K562 (cell line): ENCODE measurements at regions not wholly inside any gene's neighbourhood (a gene's known extent, or its start where the extent isn't known, plus 50 kb on each side); places are given as distances from the start of the nearest gene placed in this dataset.

ENCODE experiments used
- ATAC-seq: fragments of 200-7000 bp; cut with Tn5 transposase; 3 replicates; pipeline ENCODE4 v1.9.1; 2020; ENCODE audit warnings: moderate library complexity
- BruUV-seq: library from RNA; stranded (reverse); fragments of 400-500 nt; replicated peaks from 2 replicates; lab custom pipeline; 2021; lab: Mats Ljungman, UMichigan
- CTCF ChIA-PET: fragments of 300-600 bp; formaldehyde crosslinking; extraction: SDS; loops from one replicate; lab custom pipeline; 2021; ENCODE audit warnings: low intra/inter-chr PET ratio; lab: Yijun Ruan, JAX
- POLR2A ChIA-PET: fragments of 300-600, 350-650 bp; sonication (Branson Sonifier 250); formaldehyde crosslinking; extraction: SDS; loops from one replicate; lab custom pipeline; 2021; ENCODE audit warnings: antibody characterized with exemption, inconsistent platforms; lab: Yijun Ruan, JAX
- DNase-seq, 4 experiments: peaks; one replicate each; pipeline versions ENCODE4 v3.0.0 to v3.0.0-alpha.2; 2011 to 2018; ENCODE audit warnings: low spot score in 3 of 4, mixed read lengths in 3 of 4; ENCODE audit errors: extremely low read depth in 1 of 4
- FAIRE-seq: peaks from 2 replicates; lab custom pipeline; 2011; peaks lifted over from hg19 to GRCh38; lab: Jason Lieb, UNC
- H2AFZ ChIP-seq: 2 replicates; pipeline ENCODE4 v1.6.0; 2011; ENCODE audit warnings: low read depth, low read length, control low read depth, inconsistent platforms
- H3K27ac ChIP-seq: fragments of 200-600 bp; 3 replicates; pipeline ENCODE4 v1.8.0; 2011; ENCODE audit warnings: low read depth, mild to moderate bottlenecking, control low read depth, inconsistent platforms, low read length, moderate library complexity, mixed read lengths; ENCODE audit errors: extremely low read depth
- H3K27me3 ChIP-seq, 2 experiments: fragments of 300-600 bp in 1 of 2; 2 replicates in 1 of 2; 3 replicates in 1 of 2; pipeline versions ENCODE4 v1.6.0 to v1.8.0; 2011; ENCODE audit warnings: inconsistent platforms in 2 of 2, low read length in 2 of 2, mild to moderate bottlenecking in 1 of 2, mixed read lengths in 1 of 2, moderate library complexity in 1 of 2; ENCODE audit not compliant: control insufficient read depth in 2 of 2, insufficient read depth in 2 of 2
- H3K36me3 ChIP-seq: fragments of 300-600 bp; 3 replicates; pipeline ENCODE4 v1.8.0; 2011; ENCODE audit warnings: mild to moderate bottlenecking, low read length, inconsistent platforms; ENCODE audit not compliant: control insufficient read depth, insufficient read depth
- H3K4me1 ChIP-seq, 2 experiments: fragments of 200-600 bp in 1 of 2; replicated peaks in 1 of 2; 2 replicates in 1 of 2; 3 replicates in 1 of 2; pipeline versions ENCODE4 v1.5.1 to v1.8.0; 2011; ENCODE audit warnings: inconsistent platforms in 2 of 2, low read length in 2 of 2, mild to moderate bottlenecking in 1 of 2, mixed read lengths in 1 of 2, moderate library complexity in 1 of 2; ENCODE audit not compliant: control insufficient read depth in 2 of 2, insufficient read depth in 2 of 2
- H3K4me2 ChIP-seq: 2 replicates; pipeline ENCODE4 v1.6.1; 2011; ENCODE audit warnings: low read length, control low read depth, inconsistent platforms, mixed read lengths; ENCODE audit not compliant: insufficient read depth
- H3K4me3 ChIP-seq: fragments of 200-600 bp; sonication (generic), shearing (Covaris generic); 2 replicates; pipeline ENCODE4 v1.5.1; 2016; ENCODE audit warnings: control low read depth, inconsistent platforms
- H3K79me2 ChIP-seq: fragments of 200-600 bp; 3 replicates; pipeline ENCODE4 v1.8.0; 2011; ENCODE audit warnings: low read length, inconsistent platforms; ENCODE audit not compliant: control insufficient read depth, insufficient read depth
- H3K9ac ChIP-seq, 2 experiments: 2 replicates each; pipeline versions ENCODE4 v1.6.0 to v1.6.1; 2011; ENCODE audit warnings: low read depth in 2 of 2, low read length in 2 of 2, control low read depth in 1 of 2, inconsistent platforms in 1 of 2, mild to moderate bottlenecking in 1 of 2, mixed read lengths in 1 of 2; ENCODE audit not compliant: insufficient read depth in 1 of 2
- H3K9me1 ChIP-seq: one replicate; pipeline ENCODE4 v1.6.0; 2011; ENCODE audit warnings: inconsistent platforms, mild to moderate bottlenecking, low read length, moderate library complexity; ENCODE audit not compliant: control insufficient read depth, insufficient read depth
- H3K9me3 ChIP-seq: replicated peaks from 2 replicates; pipeline ENCODE4 v1.5.1; 2011; ENCODE audit warnings: low read depth, low read length, inconsistent platforms; ENCODE audit not compliant: control insufficient read depth, insufficient read depth
- H4K20me1 ChIP-seq: replicated peaks from 2 replicates; pipeline ENCODE4 v1.6.1; 2011; ENCODE audit warnings: low read length, inconsistent platforms, mixed read lengths; ENCODE audit not compliant: control insufficient read depth, insufficient read depth
- CEBPG ChIP-seq, 3 experiments: fragments of 200-800 bp in 1 of 3; sonication (Bioruptor generic) in 1 of 3; sonication (generic) in 1 of 3; formaldehyde crosslinking in 1 of 3; IDR thresholded peaks in 2 of 3; conservative IDR thresholded peaks in 1 of 3; 2 replicates each; pipeline versions ENCODE4 v1.6.1 to v1.8.0; 2016 to 2022; ENCODE audit warnings: missing compliant biosample characterization in 2 of 3, missing genetic modification characterization in 2 of 3, mild to moderate bottlenecking in 1 of 3, missing genetic modification reagents in 1 of 3
- E2F3 ChIP-seq: fragments of 250-450 bp; sonication (Bioruptor Pico); IDR thresholded peaks from 2 replicates; pipeline ENCODE4 v1.4.0; 2020; ENCODE audit warnings: mild to moderate bottlenecking
- SMC3 ChIP-seq: conservative IDR thresholded peaks from 2 replicates; pipeline ENCODE4 v1.6.1; 2011; ENCODE audit warnings: low read depth, low read length, improper control_type of control experiment; ENCODE audit not compliant: insufficient read depth
- STAT5B ChIP-seq: fragments of 250-450 bp; sonication (Bioruptor Pico); IDR thresholded peaks from 2 replicates; pipeline ENCODE4 v1.8.0; 2021; ENCODE audit warnings: mild to moderate bottlenecking, inconsistent platforms
- TCFL5 ChIP-seq: fragments of 250-450 bp; sonication (Bioruptor Pico); conservative IDR thresholded peaks from 2 replicates; pipeline ENCODE4 v1.6.1; 2021; ENCODE audit warnings: mild to moderate bottlenecking, moderate library complexity, matching md5 sums
- THAP12 ChIP-seq: fragments of 250-450 bp; sonication (Bioruptor Pico); IDR thresholded peaks from 2 replicates; pipeline ENCODE4 v1.9.0; 2021; ENCODE audit warnings: mild to moderate bottlenecking, inconsistent platforms
- ZNF318 ChIP-seq, 2 experiments: fragments of 450-650 bp; IDR thresholded peaks; 2 replicates each; pipeline ENCODE4 v1.6.1; 2016; ENCODE audit warnings: mild to moderate bottlenecking in 2 of 2, borderline replicate concordance in 1 of 2, low read depth in 1 of 2, moderate library complexity in 1 of 2
- ZNF324 ChIP-seq: fragments of 250-450 bp; sonication (Bioruptor Pico); IDR thresholded peaks from 2 replicates; pipeline ENCODE4 v1.4.0; 2020; ENCODE audit warnings: mild to moderate bottlenecking
- WGBS: fragments of 100-300 bp; shearing (Covaris generic); methylation state at CpG from one replicate; pipeline ENCODE4 v1.1.6; 2016; ENCODE audit warnings: low coverage, mixed read lengths; ENCODE audit not compliant: insufficient coverage; ENCODE audit errors: missing lambda C conversion rate; 5-methylcytosine and 5-hydroxymethylcytosine counted together
- in situ Hi-C: fragments of 300-500 bp; cut with MboI; formaldehyde crosslinking; loops from 4 replicates; pipeline ENCODE4 v1.15.0; 2018; ENCODE audit warnings: inconsistent platforms, mixed read lengths
- intact Hi-C: fragments of 100-400 bp; cut with micrococcal nuclease; formaldehyde crosslinking; loops from 2 replicates; pipeline ENCODE4 v1.14.2; 2022
- TF ChIP-seq, protein P1 (sequence below): fragments of 450-650 bp; IDR thresholded peaks from 2 replicates; pipeline ENCODE4 v1.6.1; 2014; ENCODE audit warnings: low read depth, mild to moderate bottlenecking, moderate library complexity, borderline replicate concordance

GRCh38 chr7:110262251-110262650, 828.7 kb upstream of the LRRN3 start:
- BruUV-seq: no TSS peak
- no peaks in the 10 kb centered on the region for H3K4me1 ChIP-seq
- intact Hi-C loops: no loop called here
- ATAC-seq: no peak
- no peak overlapping the region for H3K27ac ChIP-seq
- ChIA-PET CTCF (no interaction called here), POLR2A (no interaction called here)
- no peak overlapping the region for H3K9ac ChIP-seq
- FAIRE-seq: no peak
- no peaks in the 10 kb centered on the region for H3K36me3 ChIP-seq
- H3K4me2 ChIP-seq: no peak overlapping the region
- H3K9me1 ChIP-seq: no peaks in the 10 kb centered on the region
- TF ChIP-seq ZNF324 (CRISPR knock-in tag) (no peak), STAT5B (CRISPR knock-in tag) (no peak), SMC3 (no peak), THAP12 (CRISPR knock-in tag) (no peak), TCFL5 (no peak), ZNF318 (IDR thresholded peaks at IDR 0.05; ENCODE audit: borderline replicate concordance in 1 of 2, low read depth in 1 of 2) (no peak), E2F3 (CRISPR knock-in tag) (no peak), CEBPG (CRISPR knock-in tag; IDR thresholded peaks at IDR 0.05) (no peak), CEBPG (tag; conservative IDR thresholded peaks at IDR 0.05 in 1 of 2, IDR thresholded peaks at IDR 0.05 in 1 of 2) (no peak)
- TF ChIP-seq, protein P1, sequence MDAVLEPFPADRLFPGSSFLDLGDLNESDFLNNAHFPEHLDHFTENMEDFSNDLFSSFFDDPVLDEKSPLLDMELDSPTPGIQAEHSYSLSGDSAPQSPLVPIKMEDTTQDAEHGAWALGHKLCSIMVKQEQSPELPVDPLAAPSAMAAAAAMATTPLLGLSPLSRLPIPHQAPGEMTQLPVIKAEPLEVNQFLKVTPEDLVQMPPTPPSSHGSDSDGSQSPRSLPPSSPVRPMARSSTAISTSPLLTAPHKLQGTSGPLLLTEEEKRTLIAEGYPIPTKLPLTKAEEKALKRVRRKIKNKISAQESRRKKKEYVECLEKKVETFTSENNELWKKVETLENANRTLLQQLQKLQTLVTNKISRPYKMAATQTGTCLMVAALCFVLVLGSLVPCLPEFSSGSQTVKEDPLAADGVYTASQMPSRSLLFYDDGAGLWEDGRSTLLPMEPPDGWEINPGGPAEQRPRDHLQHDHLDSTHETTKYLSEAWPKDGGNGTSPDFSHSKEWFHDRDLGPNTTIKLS: no peak
- no peaks in the 10 kb centered on the region for H4K20me1 ChIP-seq
- DNase-seq: no peak
- no peak overlapping the region for H2AFZ ChIP-seq
- H3K9me3 ChIP-seq: 0 out of 2 replicates have a peak, but pooled peaks cover 2% of the 10 kb centered on the region
- H3K4me3 ChIP-seq: no peak overlapping the region
- no peaks in the 10 kb centered on the region for H3K27me3 ChIP-seq
- no peaks in the 10 kb centered on the region for H3K79me2 ChIP-seq
- in situ Hi-C loops: no loop called here
- 0% methylated on average over 2 of the region's 2 CpGs for WGBS
